OCI-LY7 (cell line): ENCODE measurements at regions not wholly inside any gene's neighbourhood (a gene's known extent, or its start where the extent isn't known, plus 50 kb on each side); places are given as distances from the start of the nearest gene placed in this dataset.

ENCODE experiments used
- BruUV-seq: library from RNA; stranded (reverse); fragments of 400-500 nt; replicated peaks from 2 replicates; lab custom pipeline; 2021; lab: Mats Ljungman, UMichigan
- CTCF ChIA-PET: fragments of 300-600 bp; sonication (Branson Sonifier 250); formaldehyde crosslinking; loops from one replicate; lab custom pipeline; 2022; ENCODE audit warnings: antibody characterized with exemption; ENCODE audit not compliant: unreplicated experiment; lab: Charles Lee
- POLR2A ChIA-PET: fragments of 300-600 bp; sonication (Branson Sonifier 250); formaldehyde crosslinking; loops from one replicate; lab custom pipeline; 2022; ENCODE audit warnings: antibody characterized with exemption; lab: Charles Lee
- DNase-seq: peaks from one replicate; pipeline ENCODE4 v3.0.0-alpha.2; 2015; ENCODE audit warnings: low spot score
- H2AFZ ChIP-seq: fragments of 200-600 bp; sonication (generic), shearing (Covaris generic); 2 replicates; pipeline ENCODE4 v1.6.1; 2014; ENCODE audit warnings: mild to moderate bottlenecking, antibody characterized with exemption, low read length, moderate library complexity
- H3K27ac ChIP-seq: fragments of 200-600 bp; sonication (generic); 2 replicates; pipeline ENCODE4 v1.5.1; 2014; ENCODE audit warnings: mixed run types, low read depth, mild to moderate bottlenecking, moderate library complexity, low read length, inconsistent platforms; ENCODE audit not compliant: poor library complexity, severe bottlenecking
- H3K36me3 ChIP-seq: fragments of 200-600 bp; sonication (generic); 2 replicates; pipeline ENCODE4 v1.6.1; 2014; ENCODE audit warnings: mild to moderate bottlenecking, antibody characterized with exemption, low read length, moderate library complexity, mixed read lengths; ENCODE audit not compliant: insufficient read depth
- H3K4me1 ChIP-seq: fragments of 200-600 bp; sonication (generic); 2 replicates; pipeline ENCODE4 v1.5.1; 2014; ENCODE audit warnings: mild to moderate bottlenecking, low read length; ENCODE audit not compliant: insufficient read depth, poor library complexity, severe bottlenecking
- H3K4me2 ChIP-seq: fragments of 200-600 bp; sonication (generic); 2 replicates; pipeline ENCODE4 v1.6.1; 2014; ENCODE audit warnings: mild to moderate bottlenecking, low read length
- H3K4me3 ChIP-seq: fragments of 200-600 bp; sonication (generic); 2 replicates; pipeline ENCODE4 v1.5.1; 2014; ENCODE audit warnings: mild to moderate bottlenecking, low read depth, low read length; ENCODE audit not compliant: poor library complexity, severe bottlenecking
- H3K79me2 ChIP-seq: fragments of 200-600 bp; sonication (generic); 2 replicates; pipeline ENCODE4 v1.6.1; 2016; ENCODE audit warnings: low read depth, mild to moderate bottlenecking, low read length, moderate library complexity, mixed read lengths; ENCODE audit not compliant: insufficient read depth
- H3K9me2 ChIP-seq: fragments of 200-600 bp; sonication (generic); 2 replicates; pipeline ENCODE4 v1.6.1; 2016; ENCODE audit warnings: mild to moderate bottlenecking, low read length, mixed read lengths; ENCODE audit not compliant: insufficient read depth
- H3K9me3 ChIP-seq: fragments of 200-600 bp; sonication (generic); 2 replicates; pipeline ENCODE4 v1.6.1; 2014; ENCODE audit warnings: mild to moderate bottlenecking, mixed run types, low read length, mixed read lengths
- H4K20me1 ChIP-seq: fragments of 200-600 bp; sonication (generic); 2 replicates; pipeline ENCODE4 v1.6.1; 2014; ENCODE audit warnings: mild to moderate bottlenecking, antibody characterized with exemption, low read length, moderate library complexity, mixed read lengths; ENCODE audit not compliant: insufficient read depth
- EZH2phosphoT487 ChIP-seq: fragments of 200-600 bp; sonication (generic); IDR thresholded peaks from 2 replicates; pipeline ENCODE4 v1.6.1; 2018; ENCODE audit warnings: low read depth, borderline replicate concordance, mild to moderate bottlenecking, mixed run types, antibody characterized with exemption, low read length, moderate library complexity, mixed read lengths
- intact Hi-C: fragments of 100-400 bp; cut with micrococcal nuclease; formaldehyde crosslinking; loops from one replicate; pipeline ENCODE4 v1.10.0; 2022; ENCODE audit not compliant: unreplicated experiment
- TF ChIP-seq, protein P1 (sequence below): fragments of 200-600 bp; sonication (generic); conservative IDR thresholded peaks from 2 replicates; pipeline ENCODE4 v1.5.1; 2014; ENCODE audit warnings: mild to moderate bottlenecking, antibody characterized with exemption, low read length, moderate library complexity, mixed read lengths

DNA sequence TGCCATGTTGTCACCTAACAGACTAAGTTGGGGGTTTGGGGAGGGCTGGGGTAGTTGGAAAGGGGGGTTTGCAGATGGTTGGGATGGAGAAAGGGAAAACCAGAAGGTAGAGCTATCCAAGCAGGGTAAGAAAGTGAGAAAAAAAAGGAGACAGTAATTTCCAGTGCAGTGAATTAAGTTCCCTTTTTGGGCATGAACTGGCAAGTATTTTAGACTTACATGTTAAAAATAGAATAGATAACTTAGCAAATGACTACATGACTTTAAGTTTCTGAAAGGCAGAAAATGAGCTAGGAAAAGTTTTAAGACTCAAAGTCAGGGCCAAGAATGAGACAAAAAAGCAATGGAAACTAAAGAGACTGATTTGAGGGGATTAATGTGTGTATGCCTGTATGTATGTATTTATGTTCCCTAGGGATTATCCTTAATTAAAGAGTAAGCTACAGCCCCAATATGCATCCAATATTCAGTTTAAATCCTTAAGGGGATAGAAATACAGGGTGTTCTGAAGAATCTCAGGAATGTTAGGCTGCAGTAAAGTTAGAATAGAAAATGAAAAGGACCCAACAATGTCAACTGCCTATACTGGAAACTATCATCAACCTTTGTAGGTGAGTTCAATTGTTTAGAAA, 285.2 kb upstream of the MME start:
- no peak for DNase-seq
- H3K36me3 ChIP-seq = no peaks in the 10 kb centered on the region
- ChIA-PET CTCF (no interaction called here), POLR2A (interaction anchor here (0.6 to 1.3 kb wide), 2 partner anchors 12 to 516 kb away, joined by 3 to 4 read pairs; no protein-coding TSS in a partner anchor)
- H3K4me1 ChIP-seq = no peaks in the 10 kb centered on the region
- TF ChIP-seq, protein P1, sequence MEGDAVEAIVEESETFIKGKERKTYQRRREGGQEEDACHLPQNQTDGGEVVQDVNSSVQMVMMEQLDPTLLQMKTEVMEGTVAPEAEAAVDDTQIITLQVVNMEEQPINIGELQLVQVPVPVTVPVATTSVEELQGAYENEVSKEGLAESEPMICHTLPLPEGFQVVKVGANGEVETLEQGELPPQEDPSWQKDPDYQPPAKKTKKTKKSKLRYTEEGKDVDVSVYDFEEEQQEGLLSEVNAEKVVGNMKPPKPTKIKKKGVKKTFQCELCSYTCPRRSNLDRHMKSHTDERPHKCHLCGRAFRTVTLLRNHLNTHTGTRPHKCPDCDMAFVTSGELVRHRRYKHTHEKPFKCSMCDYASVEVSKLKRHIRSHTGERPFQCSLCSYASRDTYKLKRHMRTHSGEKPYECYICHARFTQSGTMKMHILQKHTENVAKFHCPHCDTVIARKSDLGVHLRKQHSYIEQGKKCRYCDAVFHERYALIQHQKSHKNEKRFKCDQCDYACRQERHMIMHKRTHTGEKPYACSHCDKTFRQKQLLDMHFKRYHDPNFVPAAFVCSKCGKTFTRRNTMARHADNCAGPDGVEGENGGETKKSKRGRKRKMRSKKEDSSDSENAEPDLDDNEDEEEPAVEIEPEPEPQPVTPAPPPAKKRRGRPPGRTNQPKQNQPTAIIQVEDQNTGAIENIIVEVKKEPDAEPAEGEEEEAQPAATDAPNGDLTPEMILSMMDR = no peak
- TF ChIP-seq EZH2phosphoT487 = no peak
- H3K9me2 ChIP-seq = no peaks in the 10 kb centered on the region
- H3K4me2 ChIP-seq = no peak overlapping the region
- no peak overlapping the region for H2AFZ ChIP-seq
- H3K27ac ChIP-seq = no peak overlapping the region
- no peak overlapping the region for H3K4me3 ChIP-seq
- no peaks in the 10 kb centered on the region for H3K79me2 ChIP-seq
- intact Hi-C loops = no loop called here
- BruUV-seq = no TSS peak
- no peaks in the 10 kb centered on the region for H4K20me1 ChIP-seq
- H3K9me3 ChIP-seq = no peaks in the 10 kb centered on the region

DNA sequence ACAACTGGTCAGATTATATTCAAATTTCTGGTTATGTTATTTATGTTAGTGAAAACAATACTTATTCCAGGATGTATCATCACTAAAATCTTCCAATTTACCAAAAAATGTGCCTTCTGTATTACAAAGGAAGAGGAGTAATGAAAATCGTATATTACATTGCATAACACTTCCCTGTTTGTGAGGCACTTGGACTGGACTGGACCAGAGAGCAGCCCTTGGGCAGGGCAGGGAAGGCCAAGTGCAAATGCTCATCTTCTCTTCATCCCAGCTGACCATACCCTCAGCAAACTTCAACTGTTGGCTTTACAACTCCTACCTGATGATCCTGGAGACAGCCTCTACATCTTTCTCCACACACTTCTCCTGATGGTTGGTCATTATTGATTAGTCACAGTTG, 285.7 kb upstream of the MME start:
- TF ChIP-seq EZH2phosphoT487 = no peak
- TF ChIP-seq, protein P1 = no peak
- CTCF ChIA-PET = no interaction called here
- Histone ChIP-seq H3K9me3 (no peaks in the 10 kb centered on the region), H3K4me3 (no peak overlapping the region), H3K79me2 (no peaks in the 10 kb centered on the region), H3K27ac (no peak overlapping the region), H3K4me2 (no peak overlapping the region), H2AFZ (no peak overlapping the region), H3K4me1 (no peaks in the 10 kb centered on the region), H3K9me2 (no peaks in the 10 kb centered on the region), H4K20me1 (no peaks in the 10 kb centered on the region), H3K36me3 (no peaks in the 10 kb centered on the region)
- BruUV-seq = no TSS peak
- POLR2A ChIA-PET = interaction anchor here (0.5 to 1.7 kb wide), 3 partner anchors 11 to 667 kb away, joined by 4 to 5 read pairs (median 4); no protein-coding TSS in a partner anchor
- no peak for DNase-seq
- intact Hi-C loops = no loop called here

DNA sequence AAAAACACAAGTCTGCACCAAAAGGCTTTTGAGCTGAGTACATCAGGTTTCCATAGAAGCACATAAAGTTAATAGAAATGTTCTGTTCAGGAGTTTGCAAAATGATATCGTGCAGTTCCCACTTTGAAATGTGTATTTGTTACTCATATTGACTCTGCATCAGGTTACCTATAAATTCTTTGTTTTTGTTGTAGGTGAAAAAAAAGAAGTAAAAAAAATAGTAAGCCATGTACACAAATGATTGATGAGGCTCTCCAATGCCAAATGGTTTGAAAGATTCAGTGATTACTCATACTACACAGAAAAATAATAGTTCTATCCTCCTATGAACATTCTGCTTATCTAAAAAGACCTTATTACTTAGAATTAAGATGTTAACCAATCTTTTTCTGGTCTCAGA, 287.3 kb upstream of the MME start:
- ChIA-PET CTCF (no interaction called here), POLR2A (interaction anchor here (0.6 to 1.7 kb wide), 2 partner anchors 9 to 75 kb away, joined by 5 to 6 read pairs; no protein-coding TSS in a partner anchor)
- Histone ChIP-seq H3K27ac (no peak overlapping the region), H3K4me3 (no peak overlapping the region), H3K9me2 (no peaks in the 10 kb centered on the region), H4K20me1 (no peaks in the 10 kb centered on the region), H3K9me3 (no peaks in the 10 kb centered on the region), H3K36me3 (no peaks in the 10 kb centered on the region), H2AFZ (no peak overlapping the region), H3K4me2 (no peak overlapping the region), H3K4me1 (no peaks in the 10 kb centered on the region), H3K79me2 (no peaks in the 10 kb centered on the region)
- no TSS peak for BruUV-seq
- DNase-seq = no peak
- TF ChIP-seq EZH2phosphoT487 = no peak
- TF ChIP-seq, protein P1 = no peak
- intact Hi-C loops = no loop called here
